Mucosa of descending colon (tissue), 3 donors: ENCODE measurements at regions not wholly inside any gene's neighbourhood (a gene's known extent, or its start where the extent isn't known, plus 50 kb on each side); places are given as distances from the start of the nearest gene placed in this dataset.

Experiments
- ATAC-seq: fragments of 200-7000 bp; cut with Tn5 transposase; one replicate; pipeline ENCODE4 v1.9.1; 2020; ENCODE audit warnings: mild to moderate bottlenecking, moderate library complexity
- DNase-seq, 3 donors: peaks; one replicate each; pipeline ENCODE4 v3.0.0-alpha.2; 2020
- H3K36me3 ChIP-seq: fragments of 200-600 bp; one replicate; pipeline ENCODE4 v1.8.0; 2021; ENCODE audit warnings: low read depth, mild to moderate bottlenecking
- H3K4me1 ChIP-seq: fragments of 200-600 bp; one replicate; pipeline ENCODE4 v1.8.0; 2021; ENCODE audit warnings: low read depth, mild to moderate bottlenecking
- H3K4me3 ChIP-seq: fragments of 200-600 bp; one replicate; pipeline ENCODE4 v1.8.0; 2021; ENCODE audit warnings: mild to moderate bottlenecking
- H3K9me3 ChIP-seq: fragments of 200-600 bp; one replicate; pipeline ENCODE4 v1.8.0; 2021; ENCODE audit warnings: mild to moderate bottlenecking
- CTCF ChIP-seq: fragments of 200-600 bp; IDR thresholded peaks from one replicate; pipeline ENCODE4 v1.8.0; 2022; ENCODE audit warnings: antibody characterized with exemption, mild to moderate bottlenecking
- intact Hi-C, 2 donors: fragments of 100-400 bp; cut with DNase I in 1 of 2; cut with micrococcal nuclease in 1 of 2; formaldehyde crosslinking; loops; one replicate each; pipeline versions ENCODE4 v1.11.0 to v1.11.1; 2022; cut with DNase I, micrococcal nuclease
- donor health status: DM: no; HTN: no; CAD: no; lungs with moderate emphysema.
- donor health status: DM: no; HTN: no; CAD: no.
- donor health status: DM: no; HTN: yes; CAD: no.

- DNase-seq (no peak), ATAC-seq (peak; percentile 35)
- intact Hi-C loops: no loop called here
- no peak overlapping the region for H3K4me3 ChIP-seq
- H3K4me1 ChIP-seq: no peaks in the 10 kb centered on the region
- no peaks in the 10 kb centered on the region for H3K36me3 ChIP-seq
- H3K9me3 ChIP-seq: no peaks in the 10 kb centered on the region
- no peak for TF ChIP-seq CTCF
Measured at GRCh38 chr6:128601060-128601459, 80.7 kb upstream of the PTPRK start.

GRCh38 chr6:128600397-128600951 lies 80.1 kb upstream of the PTPRK start:
- H3K9me3 ChIP-seq: no peaks in the 10 kb centered on the region
- H3K36me3 ChIP-seq: no peaks in the 10 kb centered on the region
- no peak overlapping the region for H3K4me3 ChIP-seq
- peak; percentile 34 for ATAC-seq
- no peaks in the 10 kb centered on the region for H3K4me1 ChIP-seq
- intact Hi-C loops: no loop called here
- DNase-seq: no peak
- no peak for TF ChIP-seq CTCF

DNA sequence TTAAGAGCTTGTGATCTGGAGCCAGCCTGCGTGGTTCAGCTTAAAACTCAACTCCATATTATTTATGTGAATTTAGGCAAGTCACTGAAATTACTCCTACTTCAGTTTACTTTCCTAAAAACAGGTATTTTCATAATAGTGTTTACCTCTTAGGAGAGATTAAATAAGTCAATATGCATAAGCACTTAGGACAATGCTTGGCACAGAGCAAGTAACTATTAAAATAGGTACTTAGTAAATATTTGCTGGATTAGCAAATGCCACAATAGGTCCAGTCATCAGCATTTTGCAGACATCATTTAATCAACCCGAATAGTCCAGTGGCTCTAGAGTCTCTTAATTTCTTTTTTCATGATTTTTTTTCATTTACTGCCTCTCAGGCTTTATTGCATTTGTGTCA lies 78.6 kb upstream of the PTPRK start:
- no peaks in the 10 kb centered on the region for H3K36me3 ChIP-seq
- TF ChIP-seq CTCF: no peak
- no peaks in the 10 kb centered on the region for H3K4me1 ChIP-seq
- H3K9me3 ChIP-seq: no peaks in the 10 kb centered on the region
- intact Hi-C loops: no loop called here
- no peak for DNase-seq
- no peak overlapping the region for H3K4me3 ChIP-seq
- no peak for ATAC-seq

GRCh38 chr6:128598571-128598970 lies 78.2 kb upstream of the PTPRK start:
- no peaks in the 10 kb centered on the region for H3K4me1 ChIP-seq
- DNase-seq (no peak), ATAC-seq (no peak)
- no peak for TF ChIP-seq CTCF
- intact Hi-C loops: no loop called here
- H3K36me3 ChIP-seq: no peaks in the 10 kb centered on the region
- H3K4me3 ChIP-seq: no peak overlapping the region
- no peaks in the 10 kb centered on the region for H3K9me3 ChIP-seq

- intact Hi-C loops: no loop called here
- no peaks in the 10 kb centered on the region for H3K36me3 ChIP-seq
- H3K4me1 ChIP-seq: no peaks in the 10 kb centered on the region
- ATAC-seq (no peak), DNase-seq (no peak)
- no peak overlapping the region for H3K4me3 ChIP-seq
- TF ChIP-seq CTCF: no peak
- no peaks in the 10 kb centered on the region for H3K9me3 ChIP-seq
Measured at GRCh38 chr6:128597956-128598355, 77.6 kb upstream of the PTPRK start.

- no peaks in the 10 kb centered on the region for H3K4me1 ChIP-seq
- ATAC-seq (no peak), DNase-seq (no peak)
- no peak for TF ChIP-seq CTCF
- intact Hi-C loops: no loop called here
- no peak overlapping the region for H3K4me3 ChIP-seq
- H3K36me3 ChIP-seq: no peaks in the 10 kb centered on the region
- no peaks in the 10 kb centered on the region for H3K9me3 ChIP-seq
Measured at GRCh38 chr6:128597004-128597403, 76.6 kb upstream of the PTPRK start.
